ENCODE measurements at regions not wholly inside any gene's neighbourhood (a gene's known extent, or its start where the extent isn't known, plus 50 kb on each side); places are given as distances from the start of the nearest gene placed in this dataset.

GRCh38 chr4:144338148-144338547, 197.6 kb upstream of the GYPA start:
- no peak for TF ChIP-seq TOX (CRISPR knock-in tag; IDR thresholded peaks at IDR 0.05; ENCODE audit: borderline replicate concordance)
- no peak for ATAC-seq

GRCh38 chr4:144338834-144339233, 198.3 kb upstream of the GYPA start:
- TF ChIP-seq ZFP30 (CRISPR knock-in tag; IDR thresholded peaks at IDR 0.05) = no peak
- no peak for TF ChIP-seq GLIS3 (CRISPR knock-in tag; IDR thresholded peaks at IDR 0.05)
- no peak for TF ChIP-seq PPARA (CRISPR knock-in tag; IDR thresholded peaks at IDR 0.05; ENCODE audit: borderline replicate concordance)
- no peak for ATAC-seq

- ATAC-seq = no peak
Observed at GRCh38 chr4:144340931-144341330, 200.4 kb upstream of the GYPA start.

GRCh38 chr4:144342949-144343760, 202.6 kb upstream of the GYPA start:
- TF ChIP-seq ZC3H10 (CRISPR knock-in tag; IDR thresholded peaks at IDR 0.05) (no peak), CREB5 (CRISPR knock-in tag; IDR thresholded peaks at IDR 0.05; ENCODE audit: low read depth) (no peak), ZNF70 (CRISPR knock-in tag; IDR thresholded peaks at IDR 0.05) (no peak), TOX (CRISPR knock-in tag; IDR thresholded peaks at IDR 0.05; ENCODE audit: borderline replicate concordance) (no peak), POU6F1 (CRISPR knock-in tag; IDR thresholded peaks at IDR 0.05; ENCODE audit: borderline replicate concordance, low read depth) (no peak), ARNTL (CRISPR knock-in tag; IDR thresholded peaks at IDR 0.05; ENCODE audit: borderline replicate concordance, low read depth) (no peak), ZFP30 (CRISPR knock-in tag; IDR thresholded peaks at IDR 0.05) (no peak), CSDC2 (CRISPR knock-in tag; IDR thresholded peaks at IDR 0.05) (no peak), ZFP3 (CRISPR knock-in tag; IDR thresholded peaks at IDR 0.05) (no peak)
- peak; percentile 70 for ATAC-seq

More at GRCh38 chr4:144340931-144341330, 200.4 kb upstream of the GYPA start:
- no peak for TF ChIP-seq CREB5 (CRISPR knock-in tag; IDR thresholded peaks at IDR 0.05; ENCODE audit: low read depth)
- TF ChIP-seq ZC3H10 (CRISPR knock-in tag; IDR thresholded peaks at IDR 0.05) = no peak
- TF ChIP-seq POU6F1 (CRISPR knock-in tag; IDR thresholded peaks at IDR 0.05; ENCODE audit: borderline replicate concordance, low read depth) = no peak
- TF ChIP-seq ESRRG (CRISPR knock-in tag; IDR thresholded peaks at IDR 0.05) = no peak
- TF ChIP-seq ZFP30 (CRISPR knock-in tag; IDR thresholded peaks at IDR 0.05) = no peak
- TF ChIP-seq TSHZ2 (CRISPR knock-in tag; IDR thresholded peaks at IDR 0.05) = no peak

- no peak for ATAC-seq
- no peak for TF ChIP-seq CSDC2 (CRISPR knock-in tag; IDR thresholded peaks at IDR 0.05)
- no peak for TF ChIP-seq TSHZ2 (CRISPR knock-in tag; IDR thresholded peaks at IDR 0.05)
- no peak for TF ChIP-seq ESRRG (CRISPR knock-in tag; IDR thresholded peaks at IDR 0.05)
- no peak for TF ChIP-seq ZNF8 (CRISPR knock-in tag; IDR thresholded peaks at IDR 0.05)
- TF ChIP-seq OSR1 (CRISPR knock-in tag; IDR thresholded peaks at IDR 0.05) = no peak
- no peak for TF ChIP-seq ISL1 (CRISPR knock-in tag; IDR thresholded peaks at IDR 0.05)
- no peak for TF ChIP-seq GLIS3 (CRISPR knock-in tag; IDR thresholded peaks at IDR 0.05)
- TF ChIP-seq TCF4 (CRISPR knock-in tag; IDR thresholded peaks at IDR 0.05; ENCODE audit: borderline replicate concordance) = no peak
- TF ChIP-seq PATZ1 (CRISPR knock-in tag; IDR thresholded peaks at IDR 0.05; ENCODE audit: borderline replicate concordance) = no peak
- no peak for TF ChIP-seq ZNF70 (CRISPR knock-in tag; IDR thresholded peaks at IDR 0.05)
Observed at GRCh38 chr4:144347121-144347520, 206.6 kb upstream of the GYPA start.
